B cell (primary cell): ENCODE measurements at regions not wholly inside any gene's neighbourhood (a gene's known extent, or its start where the extent isn't known, plus 50 kb on each side); places are given as distances from the start of the nearest gene placed in this dataset.

ENCODE experiments used
- ATAC-seq: fragments of 200-7000 bp; cut with Tn5 transposase; one replicate; pipeline ENCODE4 v1.10.0; 2021; ENCODE audit warnings: low read depth, mild to moderate bottlenecking, moderate number of reproducible peaks, moderate library complexity
- CTCF ChIA-PET: fragments of 350-600 bp; sonication (Branson Sonifier 250); formaldehyde crosslinking; loops from one replicate; lab custom pipeline; 2021; ENCODE audit warnings: antibody characterized with exemption, inconsistent platforms; lab: Charles Lee
- POLR2A ChIA-PET: fragments of 350-600 bp; sonication (Branson Sonifier 250); formaldehyde crosslinking; loops from one replicate; lab custom pipeline; 2021; ENCODE audit warnings: antibody characterized with exemption; lab: Charles Lee
- DNase-seq: peaks from one replicate; pipeline ENCODE4 v3.0.0; 2013
- H2AFZ ChIP-seq: 2 replicates; pipeline ENCODE4 v1.6.1; 2012; ENCODE audit warnings: mild to moderate bottlenecking, low read depth, low read length; ENCODE audit not compliant: insufficient read depth, poor library complexity, severe bottlenecking
- H3K27ac ChIP-seq, 2 donors: 1 replicate in 1 of 2; 2 replicates in 1 of 2; pipeline ENCODE4 v1.5.1; 2012 to 2013; ENCODE audit warnings: low read length in 2 of 2, mild to moderate bottlenecking in 2 of 2, moderate library complexity in 1 of 2
- H3K27me3 ChIP-seq, 4 experiments: fragments of 200-600 bp in 1 of 4; sonication (generic) in 1 of 4; replicated peaks in 1 of 4; 1 replicate in 2 of 4; 2 replicates in 2 of 4; pipeline versions ENCODE4 v1.6.1 to v1.7.0; 2013 to 2016; ENCODE audit warnings: low read length in 3 of 4, mild to moderate bottlenecking in 2 of 4, mixed read lengths in 1 of 4, moderate library complexity in 1 of 4; ENCODE audit not compliant: insufficient read depth in 4 of 4, control insufficient read depth in 3 of 4; ENCODE audit errors: control extremely low read depth in 1 of 4
- H3K36me3 ChIP-seq, 2 experiments: replicated peaks in 1 of 2; 1 replicate in 1 of 2; 2 replicates in 1 of 2; pipeline versions ENCODE4 v1.6.1 to v1.7.1; 2013; ENCODE audit warnings: low read length in 1 of 2; ENCODE audit not compliant: insufficient read depth in 2 of 2, control insufficient read depth in 1 of 2; ENCODE audit errors: control extremely low read depth in 1 of 2, extremely low read depth in 1 of 2
- H3K4me1 ChIP-seq, 2 donors: fragments of 200-600 bp in 1 of 2; sonication (generic) in 1 of 2; 1 replicate in 1 of 2; 2 replicates in 1 of 2; pipeline versions ENCODE4 v1.5.1 to v1.6.1; 2013 to 2017; ENCODE audit warnings: low read length in 2 of 2; ENCODE audit not compliant: control insufficient read depth in 2 of 2, insufficient read depth in 2 of 2
- H3K4me2 ChIP-seq: replicated peaks from 2 replicates; pipeline ENCODE3; 2012; ENCODE audit warnings: mild to moderate bottlenecking, low read depth, low read length; ENCODE audit not compliant: poor library complexity, severe bottlenecking
- H3K4me3 ChIP-seq, 5 experiments: fragments of 200-600 bp in 1 of 5; sonication (generic) in 1 of 5; 1 replicate in 3 of 5; 2 replicates in 2 of 5; pipeline versions ENCODE4 v1.5.1 to v1.7.0; 2011 to 2016; ENCODE audit warnings: low read length in 4 of 5, mild to moderate bottlenecking in 4 of 5, low read depth in 2 of 5, control low read depth in 1 of 5, moderate library complexity in 1 of 5; ENCODE audit not compliant: insufficient read depth in 1 of 5; ENCODE audit errors: control extremely low read depth in 1 of 5, extremely low read depth in 1 of 5
- H3K79me2 ChIP-seq: fragments of 200-600 bp; sonication (generic); one replicate; pipeline ENCODE4 v1.6.0; 2016; ENCODE audit warnings: low read length; ENCODE audit not compliant: control insufficient read depth, insufficient read depth
- H3K9ac ChIP-seq: fragments of 200-600 bp; sonication (generic); 2 replicates; pipeline ENCODE4 v1.6.1; 2017; ENCODE audit warnings: mild to moderate bottlenecking, low read length, moderate library complexity
- H3K9me3 ChIP-seq, 3 donors: one replicate each; pipeline versions ENCODE4 v1.6.1 to v1.7.1; 2013; ENCODE audit warnings: low read length in 2 of 3; ENCODE audit not compliant: control insufficient read depth in 2 of 3, insufficient read depth in 1 of 3; ENCODE audit errors: control extremely low read depth in 1 of 3
- H4K20me1 ChIP-seq: 2 replicates; pipeline ENCODE4 v1.6.0; 2012; ENCODE audit warnings: mild to moderate bottlenecking, low read length; ENCODE audit not compliant: insufficient read depth, control insufficient read depth, poor library complexity, severe bottlenecking
- H3K27ac Mint-ChIP-seq: one replicate; pipeline ENCODE4 v1.8.0; 2021; ENCODE audit warnings: mixed read lengths
- H3K27me3 Mint-ChIP-seq: one replicate; pipeline ENCODE4 v1.8.0; 2021; ENCODE audit warnings: mixed read lengths
- H3K4me1 Mint-ChIP-seq: one replicate; pipeline ENCODE4 v1.8.0; 2021; ENCODE audit warnings: mixed read lengths
- H3K4me3 Mint-ChIP-seq: one replicate; pipeline ENCODE4 v1.8.0; 2021; ENCODE audit warnings: mixed read lengths
- H3K9me3 Mint-ChIP-seq: one replicate; pipeline ENCODE4 v1.8.0; 2022; ENCODE audit warnings: mixed read lengths; ENCODE audit not compliant: insufficient read depth
- EZH2 ChIP-seq: IDR thresholded peaks from 2 replicates; pipeline ENCODE4 v1.6.1; 2012; ENCODE audit warnings: borderline replicate concordance, low read depth, mild to moderate bottlenecking, moderate library complexity, low read length; ENCODE audit not compliant: insufficient read depth, poor library complexity, severe bottlenecking
- WGBS: methylation state at CpG from one replicate; pipeline ENCODE4 v1.1.5; 2013; ENCODE audit warnings: missing lambda C conversion rate; ENCODE audit not compliant: insufficient coverage; 5-methylcytosine and 5-hydroxymethylcytosine counted together
- intact Hi-C: fragments of 100-400 bp; cut with micrococcal nuclease; formaldehyde crosslinking; loops from one replicate; pipeline ENCODE4 v1.10.0; 2022
- TF ChIP-seq, protein P1 (sequence below): fragments of 200-600 bp; IDR thresholded peaks from one replicate; pipeline ENCODE4 v1.8.0; 2022; ENCODE audit warnings: antibody characterized with exemption, mild to moderate bottlenecking

DNA sequence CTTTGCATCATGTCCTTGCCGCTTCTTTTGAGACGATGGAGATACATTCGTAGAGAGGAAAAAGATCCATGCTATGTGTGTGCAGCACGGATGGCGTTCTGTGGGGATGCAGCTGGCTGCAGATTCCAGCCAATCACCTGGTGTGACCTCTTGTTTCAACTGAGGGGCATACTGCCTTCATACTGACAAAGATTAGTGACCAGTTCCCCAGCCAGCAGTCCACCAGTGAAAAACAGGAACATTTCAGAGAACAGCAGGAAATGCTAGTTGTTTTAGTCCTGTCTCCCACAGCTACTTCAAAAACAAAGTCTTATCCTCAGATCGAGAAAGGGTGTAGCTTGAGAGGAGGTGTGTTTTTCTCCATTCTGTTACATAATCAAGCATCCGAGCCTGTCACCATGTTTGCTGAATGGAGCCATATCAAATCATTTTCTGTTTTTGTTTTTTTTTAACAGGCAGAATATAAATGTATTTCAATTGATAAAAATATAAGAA lies 255.7 kb upstream of the FMN2 start:
- H3K9ac ChIP-seq = no peak overlapping the region
- no peak overlapping the region for H3K4me3 Mint-ChIP-seq
- H3K4me1 Mint-ChIP-seq = no peaks in the 10 kb centered on the region
- H3K27me3 ChIP-seq = no peaks in the 10 kb centered on the region
- H3K9me3 Mint-ChIP-seq = peaks cover 3% of the 10 kb centered on the region
- H2AFZ ChIP-seq = no peak overlapping the region
- H3K27ac Mint-ChIP-seq = no peak overlapping the region
- H3K27ac ChIP-seq = no peak overlapping the region
- H3K27me3 Mint-ChIP-seq = no peaks in the 10 kb centered on the region
- no peak for ATAC-seq
- no peaks in the 10 kb centered on the region for H3K9me3 ChIP-seq
- no peaks in the 10 kb centered on the region for H3K36me3 ChIP-seq
- CTCF ChIA-PET = no interaction called here
- no peak overlapping the region for H3K4me2 ChIP-seq
- no peak for DNase-seq
- no peaks in the 10 kb centered on the region for H3K79me2 ChIP-seq
- POLR2A ChIA-PET = no interaction called here
- WGBS = 95% methylated on average over 5 of the region's 7 CpGs
- TF ChIP-seq, protein P1, sequence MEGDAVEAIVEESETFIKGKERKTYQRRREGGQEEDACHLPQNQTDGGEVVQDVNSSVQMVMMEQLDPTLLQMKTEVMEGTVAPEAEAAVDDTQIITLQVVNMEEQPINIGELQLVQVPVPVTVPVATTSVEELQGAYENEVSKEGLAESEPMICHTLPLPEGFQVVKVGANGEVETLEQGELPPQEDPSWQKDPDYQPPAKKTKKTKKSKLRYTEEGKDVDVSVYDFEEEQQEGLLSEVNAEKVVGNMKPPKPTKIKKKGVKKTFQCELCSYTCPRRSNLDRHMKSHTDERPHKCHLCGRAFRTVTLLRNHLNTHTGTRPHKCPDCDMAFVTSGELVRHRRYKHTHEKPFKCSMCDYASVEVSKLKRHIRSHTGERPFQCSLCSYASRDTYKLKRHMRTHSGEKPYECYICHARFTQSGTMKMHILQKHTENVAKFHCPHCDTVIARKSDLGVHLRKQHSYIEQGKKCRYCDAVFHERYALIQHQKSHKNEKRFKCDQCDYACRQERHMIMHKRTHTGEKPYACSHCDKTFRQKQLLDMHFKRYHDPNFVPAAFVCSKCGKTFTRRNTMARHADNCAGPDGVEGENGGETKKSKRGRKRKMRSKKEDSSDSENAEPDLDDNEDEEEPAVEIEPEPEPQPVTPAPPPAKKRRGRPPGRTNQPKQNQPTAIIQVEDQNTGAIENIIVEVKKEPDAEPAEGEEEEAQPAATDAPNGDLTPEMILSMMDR = no peak
- TF ChIP-seq EZH2 = no peak
- intact Hi-C loops = no loop called here
- no peak overlapping the region for H3K4me3 ChIP-seq
- no peaks in the 10 kb centered on the region for H3K4me1 ChIP-seq
- H4K20me1 ChIP-seq = no peaks in the 10 kb centered on the region

DNA sequence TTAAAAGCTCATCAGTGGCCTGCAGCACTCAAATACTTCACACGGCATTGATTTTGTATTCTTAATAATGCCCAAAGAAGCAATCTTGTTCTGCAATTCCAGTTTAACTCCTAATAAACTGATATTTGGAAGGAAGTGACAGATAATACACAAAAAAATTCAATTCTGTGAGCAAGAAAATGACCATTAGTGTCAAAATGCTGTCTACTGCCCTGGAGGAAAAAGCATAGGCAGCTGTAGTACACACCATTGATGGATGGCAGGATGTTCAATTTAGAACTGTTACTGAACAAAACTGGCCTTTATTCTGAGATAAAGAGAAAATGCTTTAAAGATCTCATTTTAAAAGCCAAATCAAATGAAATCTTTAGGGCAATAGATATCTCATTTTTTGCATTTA lies 251.3 kb upstream of the FMN2 start:
- Histone ChIP-seq H2AFZ (no peak overlapping the region), H3K4me3 (no peak overlapping the region), H3K4me2 (no peak overlapping the region), H3K9me3 (no peaks in the 10 kb centered on the region), H3K9ac (no peak overlapping the region), H3K27me3 (no peaks in the 10 kb centered on the region), H3K27ac (no peak overlapping the region), H3K36me3 (no peaks in the 10 kb centered on the region), H3K4me1 (no peaks in the 10 kb centered on the region), H3K79me2 (no peaks in the 10 kb centered on the region), H4K20me1 (no peaks in the 10 kb centered on the region)
- no peak for TF ChIP-seq EZH2
- TF ChIP-seq, protein P1 = no peak
- no peak overlapping the region for H3K27ac Mint-ChIP-seq
- no peaks in the 10 kb centered on the region for H3K27me3 Mint-ChIP-seq
- no peak overlapping the region for H3K4me3 Mint-ChIP-seq
- no CpG with 5 or more reads among the region's 1 CpG for WGBS
- no peak for ATAC-seq
- intact Hi-C loops = no loop called here
- no peaks in the 10 kb centered on the region for H3K4me1 Mint-ChIP-seq
- ChIA-PET POLR2A (no interaction called here), CTCF (no interaction called here)
- DNase-seq = no peak
- peaks cover 4% of the 10 kb centered on the region for H3K9me3 Mint-ChIP-seq
